ENCODE measurements at regions not wholly inside any gene's neighbourhood (a gene's known extent, or its start where the extent isn't known, plus 50 kb on each side); places are given as distances from the start of the nearest gene placed in this dataset.

DNA sequence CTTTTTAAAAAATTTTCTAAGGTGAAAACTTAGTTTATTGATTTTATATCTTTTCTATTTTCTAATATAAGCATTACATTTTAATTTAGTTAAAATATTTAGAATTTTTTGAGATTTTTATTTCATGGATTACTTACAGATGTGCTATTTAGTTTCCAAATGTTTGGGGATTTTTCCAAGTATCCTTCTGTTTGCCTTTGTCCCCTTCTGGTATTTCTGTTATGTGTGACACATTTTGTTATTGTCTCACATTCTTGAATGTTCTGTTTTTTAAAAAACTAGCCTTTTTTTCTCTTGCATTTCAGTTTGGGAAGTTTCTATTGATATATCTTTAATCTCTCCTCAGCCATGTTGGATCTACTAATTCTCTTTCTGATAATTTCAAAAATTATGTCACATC lies 234.9 kb downstream of the FAM170A start:
- H3K4me3 ChIP-seq (ENCODE audit: low read length): no peak overlapping the region
- H3K9me3 ChIP-seq (ENCODE audit: low read length): no peaks in the 10 kb centered on the region
- no peaks in the 10 kb centered on the region for H3K27me3 ChIP-seq (ENCODE audit: insufficient read depth, low read length)
- H2AFZ ChIP-seq (ENCODE audit: low read depth, low read length): no peak overlapping the region
- no peaks in the 10 kb centered on the region for H3K36me3 ChIP-seq (ENCODE audit: insufficient read depth, low read length)
- no peaks in the 10 kb centered on the region for H3K4me1 ChIP-seq (ENCODE audit: insufficient read depth, low read length)

DNA sequence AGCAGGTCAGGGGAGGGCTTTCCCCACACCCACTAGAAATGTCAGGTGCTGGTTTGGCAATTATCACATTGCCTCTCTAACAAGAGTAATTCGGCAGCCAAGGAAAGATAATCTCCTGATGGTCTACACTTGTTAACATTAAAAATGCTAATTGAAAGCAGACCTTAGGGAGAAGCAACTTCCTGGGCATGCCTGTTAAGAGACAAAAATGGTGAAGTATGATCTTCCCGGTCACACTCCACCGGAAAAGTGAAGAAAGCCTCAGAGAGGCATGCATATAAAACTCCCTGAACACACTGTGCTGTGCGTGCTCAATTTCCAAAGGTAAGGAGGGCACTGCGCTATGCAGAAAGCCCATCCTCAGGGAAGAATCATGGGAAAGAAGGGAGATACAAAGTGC lies 244.3 kb downstream of the FAM170A start:
- no peak overlapping the region for H2AFZ ChIP-seq (ENCODE audit: low read depth, low read length)
- no peaks in the 10 kb centered on the region for H3K27me3 ChIP-seq (ENCODE audit: insufficient read depth, low read length)
- H3K9me3 ChIP-seq (ENCODE audit: low read length): no peaks in the 10 kb centered on the region
- no peaks in the 10 kb centered on the region for H3K36me3 ChIP-seq (ENCODE audit: insufficient read depth, low read length)
- no peaks in the 10 kb centered on the region for H3K4me1 ChIP-seq (ENCODE audit: insufficient read depth, low read length)
- H3K4me3 ChIP-seq (ENCODE audit: low read length): no peak overlapping the region

DNA sequence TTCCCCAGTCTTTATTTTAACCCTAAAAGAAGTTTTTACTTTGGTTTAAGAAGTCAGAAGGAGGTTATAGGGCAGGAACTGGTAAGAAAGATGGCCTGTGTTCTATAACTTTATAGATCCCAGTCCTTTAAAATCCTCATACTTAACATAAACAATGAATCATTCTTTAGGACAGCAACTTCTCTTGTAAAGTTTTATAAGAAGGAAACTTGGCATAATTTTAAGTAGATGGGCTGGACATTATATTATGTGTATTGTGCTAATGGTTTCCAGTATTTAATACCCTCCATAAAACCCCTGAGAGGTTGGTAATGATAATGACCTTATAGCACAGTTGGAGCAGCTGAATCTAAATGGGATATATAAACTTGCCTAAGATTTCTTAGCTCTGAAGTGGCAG lies 247.2 kb downstream of the FAM170A start:
- Histone ChIP-seq H3K27me3 (ENCODE audit: insufficient read depth, low read length) (no peaks in the 10 kb centered on the region), H3K4me3 (ENCODE audit: low read length) (no peak overlapping the region), H3K36me3 (ENCODE audit: insufficient read depth, low read length) (no peaks in the 10 kb centered on the region), H3K4me1 (ENCODE audit: insufficient read depth, low read length) (no peaks in the 10 kb centered on the region), H3K9me3 (ENCODE audit: low read length) (no peaks in the 10 kb centered on the region), H2AFZ (ENCODE audit: low read depth, low read length) (no peak overlapping the region)

DNA sequence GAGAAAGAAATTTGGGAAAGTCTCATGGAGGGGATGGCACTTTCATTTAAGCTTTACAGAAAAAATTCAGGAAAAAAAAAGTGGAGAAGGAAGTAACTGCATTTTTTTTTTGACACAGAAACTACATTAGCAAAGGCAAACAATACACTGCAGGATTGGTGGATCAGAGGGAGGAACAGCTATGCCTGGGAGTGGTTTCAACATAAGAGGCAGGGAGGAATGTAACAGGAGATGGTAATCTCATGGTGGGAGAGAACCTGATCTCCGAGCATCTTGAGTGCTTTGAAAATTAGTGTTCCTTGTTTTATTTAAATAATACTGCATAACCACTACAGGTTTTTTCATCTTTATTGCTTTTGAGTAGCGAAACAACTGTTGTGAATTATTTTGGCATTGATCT lies 249.4 kb downstream of the FAM170A start:
- no peaks in the 10 kb centered on the region for H3K9me3 ChIP-seq (ENCODE audit: low read length)
- no peaks in the 10 kb centered on the region for H3K4me1 ChIP-seq (ENCODE audit: insufficient read depth, low read length)
- no peak overlapping the region for H3K4me3 ChIP-seq (ENCODE audit: low read length)
- no peaks in the 10 kb centered on the region for H3K27me3 ChIP-seq (ENCODE audit: insufficient read depth, low read length)
- H3K36me3 ChIP-seq (ENCODE audit: insufficient read depth, low read length): no peaks in the 10 kb centered on the region
- H2AFZ ChIP-seq (ENCODE audit: low read depth, low read length): no peak overlapping the region

DNA sequence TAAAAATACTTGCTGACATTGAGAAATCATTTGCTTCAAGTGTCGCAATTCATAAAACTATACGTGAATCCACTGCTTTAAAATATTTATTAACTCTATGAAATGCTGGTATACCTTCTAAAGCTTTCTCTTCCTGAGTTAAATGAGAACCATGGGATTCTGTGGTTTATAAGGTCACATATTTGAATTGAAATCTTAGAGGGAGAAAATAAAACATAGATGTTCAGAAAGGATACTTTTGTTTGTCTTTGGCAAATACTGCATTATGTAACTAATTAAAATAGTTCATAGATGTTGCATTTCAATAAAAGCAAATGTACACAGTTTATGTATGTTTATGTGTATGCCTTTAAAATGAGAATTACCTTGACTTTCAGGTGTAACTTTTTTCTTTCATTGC lies 250.1 kb downstream of the FAM170A start:
- no peak overlapping the region for H3K4me3 ChIP-seq (ENCODE audit: low read length)
- no peaks in the 10 kb centered on the region for H3K9me3 ChIP-seq (ENCODE audit: low read length)
- H3K36me3 ChIP-seq (ENCODE audit: insufficient read depth, low read length): no peaks in the 10 kb centered on the region
- no peaks in the 10 kb centered on the region for H3K27me3 ChIP-seq (ENCODE audit: insufficient read depth, low read length)
- no peaks in the 10 kb centered on the region for H3K4me1 ChIP-seq (ENCODE audit: insufficient read depth, low read length)
- H2AFZ ChIP-seq (ENCODE audit: low read depth, low read length): no peak overlapping the region

DNA sequence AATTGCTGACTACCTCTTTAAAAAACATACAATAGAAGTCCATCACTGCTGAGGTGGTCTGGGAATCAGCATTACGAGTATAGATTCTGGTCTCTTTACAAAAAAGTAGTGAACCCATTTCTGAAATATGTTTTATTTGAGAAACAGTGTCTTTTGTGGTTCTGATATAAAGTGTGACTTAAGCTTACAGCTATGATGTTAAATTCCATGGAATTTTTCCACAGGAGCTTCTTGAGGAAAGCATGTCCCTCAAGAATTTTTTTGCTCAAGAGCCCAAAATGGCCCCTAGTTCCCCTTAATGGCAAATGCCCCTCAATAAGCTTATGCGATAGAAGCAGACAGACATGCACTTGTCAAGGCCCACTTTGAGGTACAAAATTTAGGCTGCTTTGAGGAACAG lies 265.7 kb downstream of the FAM170A start:
- Histone ChIP-seq H3K4me1 (ENCODE audit: insufficient read depth, low read length) (no peaks in the 10 kb centered on the region), H3K27me3 (ENCODE audit: insufficient read depth, low read length) (no peaks in the 10 kb centered on the region), H3K4me3 (ENCODE audit: low read length) (no peak overlapping the region), H3K36me3 (ENCODE audit: insufficient read depth, low read length) (no peaks in the 10 kb centered on the region), H3K9me3 (ENCODE audit: low read length) (no peaks in the 10 kb centered on the region), H2AFZ (ENCODE audit: low read depth, low read length) (no peak overlapping the region)

DNA sequence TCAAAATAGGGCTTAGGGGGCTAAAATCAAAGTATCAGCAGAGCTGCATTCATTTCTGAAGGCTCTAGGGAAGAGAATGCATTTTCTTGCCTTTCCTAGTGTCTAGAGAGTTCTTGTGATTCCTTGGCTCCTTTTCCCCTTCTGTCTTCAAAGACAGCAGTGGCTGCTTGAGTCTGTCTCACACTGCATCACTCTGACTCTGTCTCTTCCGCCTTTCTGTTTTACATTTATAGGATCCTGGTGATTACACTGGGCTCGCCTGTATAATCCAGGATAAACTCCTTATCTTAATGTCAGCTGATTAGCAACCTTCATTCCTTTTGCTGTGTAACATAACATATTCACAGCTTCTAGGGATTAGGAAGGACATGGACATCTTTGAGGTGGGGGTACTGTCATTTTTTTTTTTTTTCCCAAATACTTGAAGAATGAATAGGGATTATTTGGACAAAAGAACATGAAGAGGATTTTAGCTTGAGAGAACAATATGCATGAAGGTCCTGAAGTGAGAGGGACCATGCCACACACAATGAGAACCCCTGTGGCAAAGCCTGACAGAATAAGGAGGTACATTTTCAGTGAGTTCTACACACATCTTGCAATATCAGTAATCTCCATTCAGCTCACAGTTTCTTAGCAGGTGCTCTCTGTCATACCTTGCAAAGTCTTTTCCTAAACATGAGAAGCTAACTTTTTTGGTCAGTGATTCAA lies 267.6 kb downstream of the FAM170A start:
- Histone ChIP-seq H3K9me3 (ENCODE audit: low read length) (no peaks in the 10 kb centered on the region), H3K36me3 (ENCODE audit: insufficient read depth, low read length) (no peaks in the 10 kb centered on the region), H2AFZ (ENCODE audit: low read depth, low read length) (no peak overlapping the region), H3K4me3 (ENCODE audit: low read length) (no peak overlapping the region), H3K4me1 (ENCODE audit: insufficient read depth, low read length) (no peaks in the 10 kb centered on the region), H3K27me3 (ENCODE audit: insufficient read depth, low read length) (no peaks in the 10 kb centered on the region)

DNA sequence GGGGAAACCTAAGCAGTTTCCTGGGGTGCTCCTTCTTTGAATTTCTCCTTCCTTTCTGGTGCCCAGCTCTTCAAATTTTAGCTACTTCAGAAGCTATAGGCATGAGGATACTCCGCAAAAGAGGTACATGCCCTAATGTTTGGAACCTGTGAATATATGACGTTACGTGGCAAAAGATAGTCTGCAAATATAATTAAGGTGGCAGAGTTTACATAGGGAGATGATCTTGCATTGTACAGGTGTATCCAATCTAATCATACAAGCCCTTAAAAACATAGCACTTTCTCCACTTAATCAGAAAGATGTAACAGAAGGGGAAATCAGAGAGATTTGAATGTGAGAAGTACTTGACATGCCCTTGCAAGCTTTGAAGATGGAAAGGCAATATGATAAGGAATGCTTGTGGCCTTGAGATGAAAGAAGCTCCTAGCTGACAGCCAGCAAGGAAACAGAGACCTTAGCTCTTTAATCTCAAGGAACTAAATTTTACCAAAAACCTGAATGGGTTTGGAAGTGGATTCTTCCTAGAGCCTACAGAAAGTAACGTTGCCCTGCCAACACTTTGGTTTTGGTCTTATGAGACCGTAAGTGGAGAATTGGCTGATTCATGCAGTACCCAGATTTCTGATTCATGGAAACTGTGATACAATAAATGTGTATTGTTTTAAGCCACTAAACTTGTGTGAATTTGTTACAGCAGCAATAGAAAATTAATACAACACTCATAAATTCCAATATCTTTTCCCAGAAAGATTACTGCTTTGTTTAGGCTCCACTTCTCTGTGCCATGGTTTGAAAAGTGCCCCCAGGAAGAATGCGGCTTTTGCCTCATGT lies 268.4 kb downstream of the FAM170A start:
- H3K9me3 ChIP-seq (ENCODE audit: low read length): no peaks in the 10 kb centered on the region

DNA sequence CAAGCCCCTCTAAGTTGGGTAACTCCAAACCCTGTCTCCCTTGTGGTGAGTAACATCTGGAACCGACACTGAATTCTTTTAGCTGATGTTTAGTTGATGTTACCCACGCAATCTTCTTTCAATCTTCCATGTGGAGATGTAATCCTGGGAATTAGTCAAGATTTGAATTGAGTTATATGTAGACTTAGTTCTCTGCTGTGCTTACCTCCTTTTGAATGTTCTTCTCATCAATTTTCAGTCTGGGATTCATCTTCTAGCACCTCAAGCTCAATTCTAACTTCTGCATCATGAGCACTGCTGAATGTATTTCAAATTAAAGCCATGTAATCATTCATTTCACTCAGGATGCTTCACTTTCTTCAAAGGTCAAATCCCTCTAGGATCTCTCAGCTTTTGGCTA lies 270.6 kb downstream of the FAM170A start:
- H2AFZ ChIP-seq (ENCODE audit: low read depth, low read length): no peak overlapping the region
- no peaks in the 10 kb centered on the region for H3K9me3 ChIP-seq (ENCODE audit: low read length)
- no peaks in the 10 kb centered on the region for H3K4me1 ChIP-seq (ENCODE audit: insufficient read depth, low read length)
- H3K4me3 ChIP-seq (ENCODE audit: low read length): no peak overlapping the region
- H3K36me3 ChIP-seq (ENCODE audit: insufficient read depth, low read length): no peaks in the 10 kb centered on the region
- H3K27me3 ChIP-seq (ENCODE audit: insufficient read depth, low read length): no peaks in the 10 kb centered on the region

More for the DNA sequence above, 268.4 kb downstream of the FAM170A start:
- Histone ChIP-seq H3K27me3 (ENCODE audit: insufficient read depth, low read length) (no peaks in the 10 kb centered on the region), H2AFZ (ENCODE audit: low read depth, low read length) (no peak overlapping the region), H3K4me3 (ENCODE audit: low read length) (no peak overlapping the region), H3K36me3 (ENCODE audit: insufficient read depth, low read length) (no peaks in the 10 kb centered on the region), H3K4me1 (ENCODE audit: insufficient read depth, low read length) (no peaks in the 10 kb centered on the region)

GRCh38 chr5:119902593-119902992 lies 273.2 kb downstream of the FAM170A start:
- Histone ChIP-seq H3K9me3 (ENCODE audit: low read length) (no peaks in the 10 kb centered on the region), H3K4me1 (ENCODE audit: insufficient read depth, low read length) (no peaks in the 10 kb centered on the region)

GRCh38 chr5:119913425-119913824 lies 284.1 kb downstream of the FAM170A start:
- no peak overlapping the region for H2AFZ ChIP-seq (ENCODE audit: low read depth, low read length)
- no peaks in the 10 kb centered on the region for H3K36me3 ChIP-seq (ENCODE audit: insufficient read depth, low read length)
- H3K27me3 ChIP-seq (ENCODE audit: insufficient read depth, low read length): no peaks in the 10 kb centered on the region
- H3K9me3 ChIP-seq (ENCODE audit: low read length): no peaks in the 10 kb centered on the region
- no peak overlapping the region for H3K4me3 ChIP-seq (ENCODE audit: low read length)
- no peaks in the 10 kb centered on the region for H3K4me1 ChIP-seq (ENCODE audit: insufficient read depth, low read length)

More at GRCh38 chr5:119902593-119902992, 273.2 kb downstream of the FAM170A start:
- H3K4me3 ChIP-seq (ENCODE audit: low read length): no peak overlapping the region
- H3K27me3 ChIP-seq (ENCODE audit: insufficient read depth, low read length): no peaks in the 10 kb centered on the region
- H2AFZ ChIP-seq (ENCODE audit: low read depth, low read length): no peak overlapping the region
- no peaks in the 10 kb centered on the region for H3K36me3 ChIP-seq (ENCODE audit: insufficient read depth, low read length)

- H3K36me3 ChIP-seq (ENCODE audit: insufficient read depth, low read length): no peaks in the 10 kb centered on the region
- H3K4me3 ChIP-seq (ENCODE audit: low read length): no peak overlapping the region
- no peaks in the 10 kb centered on the region for H3K4me1 ChIP-seq (ENCODE audit: insufficient read depth, low read length)
- H2AFZ ChIP-seq (ENCODE audit: low read depth, low read length): no peak overlapping the region
- no peaks in the 10 kb centered on the region for H3K9me3 ChIP-seq (ENCODE audit: low read length)
- H3K27me3 ChIP-seq (ENCODE audit: insufficient read depth, low read length): no peaks in the 10 kb centered on the region
Observed at GRCh38 chr5:119919279-119919678, 289.9 kb downstream of the FAM170A start.

GRCh38 chr5:119926301-119926700 lies 296.9 kb downstream of the FAM170A start:
- Histone ChIP-seq H3K9me3 (ENCODE audit: low read length) (no peaks in the 10 kb centered on the region), H3K27me3 (ENCODE audit: insufficient read depth, low read length) (no peaks in the 10 kb centered on the region), H2AFZ (ENCODE audit: low read depth, low read length) (no peak overlapping the region), H3K36me3 (ENCODE audit: insufficient read depth, low read length) (no peaks in the 10 kb centered on the region), H3K4me3 (ENCODE audit: low read length) (no peak overlapping the region), H3K4me1 (ENCODE audit: insufficient read depth, low read length) (no peaks in the 10 kb centered on the region)

Measured in neuron (in vitro differentiated cells).